ENCODE measurements at regions not wholly inside any gene's neighbourhood (a gene's known extent, or its start where the extent isn't known, plus 50 kb on each side); places are given as distances from the start of the nearest gene placed in this dataset.

- TF ChIP-seq ARNT (IDR thresholded peaks at IDR 0.05) (no peak), ZNF384 (IDR thresholded peaks at IDR 0.05) (no peak), SUZ12 (IDR thresholded peaks at IDR 0.05) (no peak), PKNOX1 (IDR thresholded peaks at IDR 0.05) (no peak), TARDBP (IDR thresholded peaks at IDR 0.05) (no peak), FOXM1 (IDR thresholded peaks at IDR 0.05; ENCODE audit: borderline replicate concordance) (no peak), NFRKB (IDR thresholded peaks at IDR 0.05) (no peak)
Measured at GRCh38 chr7:120064565-120064964, 208.4 kb upstream of the KCND2 start.
